Lower leg skin (tissue), 3 donors: ENCODE measurements at regions not wholly inside any gene's neighbourhood (a gene's known extent, or its start where the extent isn't known, plus 50 kb on each side); places are given as distances from the start of the nearest gene placed in this dataset.

Experiments
- CTCF ChIP-seq, 3 donors: fragments of 450-650 bp; IDR thresholded peaks; one replicate each; pipeline ENCODE4 v1.5.1; 2016; ENCODE audit warnings: antibody characterized with exemption in 3 of 3, mild to moderate bottlenecking in 3 of 3, moderate library complexity in 2 of 3
- POLR2A ChIP-seq, 2 donors: fragments of 450-650 bp; IDR thresholded peaks; one replicate each; pipeline ENCODE4 v1.6.1; 2016 to 2017; ENCODE audit warnings: antibody characterized with exemption in 2 of 2, mild to moderate bottlenecking in 1 of 2, moderate library complexity in 1 of 2

DNA sequence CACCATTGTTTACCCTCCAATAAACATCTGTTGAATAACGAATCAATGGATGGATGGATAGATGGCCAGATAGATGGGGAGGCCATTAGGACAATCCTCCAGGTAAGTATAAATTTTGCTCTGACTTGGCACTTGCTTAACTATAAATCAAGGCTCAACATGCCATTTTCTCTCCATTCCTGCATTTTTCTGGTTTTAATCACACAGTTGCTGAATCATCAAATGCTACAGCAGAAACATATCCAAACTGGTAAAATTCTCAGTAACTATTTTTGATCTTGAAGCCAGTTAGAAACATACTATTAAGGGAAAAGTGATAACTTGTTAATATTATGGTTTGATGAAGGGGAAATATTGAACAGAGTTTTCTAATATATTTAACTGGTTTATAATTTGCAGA lies 71.5 kb upstream of the MTAP start:
- TF ChIP-seq POLR2A (IDR thresholded peaks at IDR 0.05) (no peak), CTCF (IDR thresholded peaks at IDR 0.05) (no peak)
